NCI-H446 (cell line): ENCODE measurements at regions not wholly inside any gene's neighbourhood (a gene's known extent, or its start where the extent isn't known, plus 50 kb on each side); places are given as distances from the start of the nearest gene placed in this dataset.
"Not testable (repeated sequence)": the region's sequence is repeated elsewhere in the genome, so short reads cannot be mapped to it uniquely, and the experiment has no call there.

Experiments used
- DNase-seq, 2 experiments: peaks; one replicate each; lab custom pipeline; 2025; lab: John Stamatoyannopoulos, UW

GRCh38 chr17:13659051-13659450, 57.3 kb upstream of the HS3ST3A1 start:
- DNase-seq: not testable (repeated sequence)

DNA sequence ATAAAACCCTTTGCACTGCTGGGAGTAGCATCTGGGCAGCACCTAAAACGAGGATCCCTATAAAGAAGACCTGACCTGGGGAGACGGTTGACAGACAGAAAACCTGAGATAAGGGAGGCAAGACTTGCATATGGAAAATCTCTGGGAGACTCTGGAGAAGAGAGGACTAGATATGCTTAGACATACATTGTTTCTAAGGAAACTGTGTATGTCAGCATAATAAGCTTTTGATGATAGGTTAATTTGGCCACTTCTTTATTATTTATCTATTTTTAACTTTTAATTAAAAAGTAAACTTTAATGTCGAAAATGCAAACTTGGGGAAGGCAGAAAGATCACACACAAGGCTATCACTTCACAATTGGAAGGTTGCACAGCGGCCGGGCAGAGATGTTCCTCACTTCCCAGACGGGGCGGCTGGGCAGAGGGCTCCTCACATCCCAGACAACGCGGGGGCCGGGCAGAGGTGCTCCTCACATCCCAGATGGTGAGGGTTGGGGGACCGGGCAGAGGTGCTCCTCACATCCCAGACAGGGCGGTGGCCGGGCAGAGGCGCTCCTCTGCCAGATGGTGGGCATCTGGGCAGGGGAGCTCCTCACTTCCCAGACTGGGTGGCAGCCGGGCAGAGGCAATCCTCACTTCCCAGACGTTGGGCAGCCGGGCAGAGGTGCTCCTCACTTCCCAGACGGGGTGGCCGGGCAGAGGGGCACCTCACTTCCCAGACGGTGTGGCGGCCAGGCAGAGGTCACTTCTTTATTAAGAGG, 64.3 kb upstream of the HS3ST3A1 start:
- no peak for DNase-seq

GRCh38 chr17:13671341-13671740, 69.6 kb upstream of the HS3ST3A1 start:
- no peak for DNase-seq

- DNase-seq: no peak
Observed at GRCh38 chr17:13671771-13672170, 70.0 kb upstream of the HS3ST3A1 start.

DNA sequence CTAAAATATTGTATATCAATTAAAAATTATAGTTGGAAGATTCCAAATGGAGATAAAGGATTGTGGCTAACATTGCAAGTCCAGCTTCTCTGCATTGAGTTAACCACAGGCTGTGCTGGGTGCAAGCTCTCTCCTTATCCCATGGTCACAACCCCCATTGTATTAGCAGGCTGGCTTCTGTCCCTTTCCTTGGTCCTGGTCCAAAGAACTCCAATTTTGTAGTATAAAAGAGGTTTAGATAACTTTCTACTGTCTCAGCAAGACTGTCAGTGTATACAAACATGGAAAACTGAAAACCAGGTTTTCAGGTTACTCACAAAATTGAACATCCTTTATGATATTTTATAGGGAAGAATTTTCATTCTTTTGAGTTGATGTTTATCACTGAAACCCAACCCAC, 76.6 kb upstream of the HS3ST3A1 start:
- no peak for DNase-seq

- DNase-seq: no peak
Observed at GRCh38 chr17:13678841-13679240, 77.1 kb upstream of the HS3ST3A1 start.

GRCh38 chr17:13688716-13689115, 87.0 kb upstream of the HS3ST3A1 start:
- no peak for DNase-seq

DNA sequence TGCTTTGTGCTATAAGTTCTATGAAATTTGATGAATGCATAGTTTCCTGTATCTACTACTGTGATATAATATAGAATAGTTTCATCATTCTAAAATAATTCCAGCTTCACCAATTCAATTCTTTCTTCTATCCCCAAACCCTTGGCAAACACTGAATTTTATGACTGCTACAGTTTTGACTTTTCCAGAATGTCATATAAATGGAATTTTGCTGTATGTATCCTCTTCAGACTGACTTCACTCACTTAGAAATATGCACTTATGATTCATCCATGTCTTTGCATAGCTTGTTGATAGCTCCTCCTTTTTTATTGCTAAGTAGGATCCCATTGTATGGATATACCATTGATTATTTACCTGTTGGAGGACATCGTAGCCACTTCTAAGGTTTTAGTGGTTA, 89.1 kb upstream of the HS3ST3A1 start:
- no peak for DNase-seq

- no peak for DNase-seq
Observed at GRCh38 chr17:13694934-13695333, 93.2 kb upstream of the HS3ST3A1 start.

DNA sequence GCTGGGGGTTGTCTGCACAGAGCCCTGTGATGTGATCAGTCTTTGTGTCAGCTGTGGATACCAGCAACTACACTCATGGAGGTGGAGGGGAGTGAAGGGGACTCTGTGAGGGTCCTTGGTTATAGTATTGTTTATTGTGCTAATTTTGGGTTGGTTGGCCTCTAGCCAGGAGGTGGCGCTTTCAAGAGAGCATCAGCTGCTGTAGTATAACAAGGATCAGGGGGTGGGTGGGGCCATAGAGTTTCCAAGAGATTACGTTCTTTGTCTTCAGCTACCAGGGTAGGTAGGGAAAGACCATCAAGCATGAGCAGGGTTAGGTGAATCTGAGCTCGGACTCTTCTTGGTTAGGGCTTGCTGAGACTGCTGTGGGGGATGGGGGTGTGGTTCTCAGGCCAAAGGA, 97.1 kb upstream of the HS3ST3A1 start:
- DNase-seq: no peak

DNA sequence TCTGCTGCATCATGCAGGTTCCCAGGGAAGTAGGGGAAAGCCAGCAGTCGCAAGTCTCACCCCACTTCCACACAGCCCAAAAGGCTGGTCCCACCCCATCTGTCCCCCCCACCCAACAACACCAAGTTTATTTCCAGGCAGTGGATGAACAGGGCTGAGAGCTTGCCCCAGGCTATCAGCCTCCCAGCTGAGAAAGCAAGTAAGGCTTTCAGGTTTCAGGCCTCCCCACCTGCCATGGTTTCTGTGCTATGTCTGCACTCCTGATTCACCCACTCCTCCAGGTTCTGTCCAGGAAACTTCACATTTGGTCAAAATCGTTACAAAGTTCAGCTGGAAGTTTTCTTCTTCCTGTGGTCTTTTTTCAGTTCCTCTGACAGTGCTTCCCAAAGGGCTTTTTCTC, 97.5 kb upstream of the HS3ST3A1 start:
- no peak for DNase-seq

GRCh38 chr17:13702266-13702665, 100.5 kb upstream of the HS3ST3A1 start:
- DNase-seq: no peak

DNA sequence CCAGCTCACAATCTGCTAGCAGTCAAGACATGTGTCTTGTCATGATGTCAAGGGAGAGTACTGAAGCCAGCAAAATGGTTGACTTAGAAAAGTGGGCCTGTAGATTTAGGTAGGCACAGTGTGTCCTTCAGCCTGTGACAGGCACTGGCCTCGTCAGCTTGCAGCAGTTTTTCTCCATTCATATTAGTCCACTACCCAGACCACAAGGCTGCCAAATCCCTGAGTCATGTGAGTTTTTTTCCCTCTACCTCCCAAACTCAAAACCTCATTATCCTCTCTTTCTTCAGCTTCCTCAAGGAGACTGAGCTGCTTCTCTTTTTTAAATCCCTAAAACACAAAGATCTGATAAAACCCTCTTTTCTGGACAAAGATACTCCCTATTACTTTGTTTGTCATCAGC, 102.6 kb upstream of the HS3ST3A1 start:
- DNase-seq: no peak

DNA sequence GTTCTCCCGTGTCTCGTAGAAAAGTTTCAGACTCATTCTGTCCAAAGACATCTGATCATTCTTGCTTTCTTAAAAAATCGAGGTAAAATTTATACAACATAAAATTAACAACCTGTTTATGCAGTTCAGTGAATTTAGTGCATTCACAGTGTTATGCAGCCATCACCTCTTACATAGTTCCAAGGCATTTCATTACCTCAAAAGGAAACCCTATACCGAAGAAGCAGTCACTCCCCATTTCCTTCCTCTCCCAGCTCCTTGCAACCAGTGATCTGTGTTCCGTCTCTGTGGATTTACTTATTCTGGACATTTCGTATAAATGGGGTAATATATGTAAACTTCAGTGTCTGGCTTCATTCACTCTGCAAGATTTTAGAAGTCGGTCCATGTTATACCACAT, 103.5 kb upstream of the HS3ST3A1 start:
- DNase-seq: no peak

DNA sequence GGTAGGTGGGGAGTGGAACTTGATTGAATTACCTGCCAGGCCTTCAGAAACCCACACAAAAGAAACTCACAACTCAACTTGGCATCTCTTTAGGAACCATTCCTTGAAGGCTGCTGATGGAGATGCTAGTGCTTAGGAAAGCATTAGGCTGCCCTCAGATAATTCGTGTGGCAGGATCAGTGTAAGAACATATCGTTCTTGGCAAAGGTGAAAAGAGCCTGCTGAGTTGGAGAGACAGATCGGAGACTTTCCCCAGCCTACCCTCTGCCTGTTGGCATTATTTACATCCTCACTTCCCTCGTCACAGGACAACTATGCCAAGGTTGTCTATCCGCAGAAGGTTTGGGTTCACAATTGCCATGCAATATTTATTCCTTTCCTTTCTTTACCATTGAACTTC, 120.0 kb upstream of the HS3ST3A1 start:
- no peak for DNase-seq

GRCh38 chr17:13725288-13725990, 123.7 kb upstream of the HS3ST3A1 start:
- DNase-seq: no peak

- DNase-seq: no peak
Observed at GRCh38 chr17:13727441-13728171, 125.9 kb upstream of the HS3ST3A1 start.

- DNase-seq: no peak
Observed at GRCh38 chr17:13728781-13729180, 127.1 kb upstream of the HS3ST3A1 start.

DNA sequence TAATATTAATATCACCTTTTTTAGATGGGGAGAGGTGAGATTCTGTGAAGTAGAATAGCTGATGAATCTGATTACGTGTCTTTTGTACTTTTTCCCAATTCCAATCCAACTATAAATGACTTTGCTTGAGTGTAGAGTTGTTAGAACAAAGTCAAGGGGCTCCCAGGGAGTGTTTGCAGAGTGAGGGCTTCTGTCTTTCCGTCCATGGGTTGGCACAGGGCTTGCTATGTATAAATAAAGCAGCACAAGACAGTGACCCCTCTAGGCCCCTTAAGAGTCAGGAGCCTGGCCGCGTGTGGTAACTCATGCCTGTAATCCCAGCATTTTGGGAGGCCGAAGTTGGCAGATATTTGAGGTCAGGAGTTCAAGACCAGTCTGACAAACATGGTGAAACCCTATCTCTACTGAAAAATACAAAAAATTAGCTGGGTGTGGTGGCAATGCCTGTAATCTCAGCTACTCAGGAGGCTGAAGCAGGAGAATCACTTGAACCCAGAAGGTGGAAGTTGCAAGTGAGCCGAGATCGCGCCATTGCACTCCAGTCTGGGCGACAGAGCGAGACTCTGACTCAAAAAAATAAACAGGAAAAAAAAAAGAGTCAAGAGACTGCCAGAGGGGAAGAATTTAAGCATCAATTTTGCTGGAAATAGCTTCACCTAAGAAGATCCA, 127.9 kb upstream of the HS3ST3A1 start:
- DNase-seq: no peak

- no peak for DNase-seq
Observed at GRCh38 chr17:13734880-13735279, 133.2 kb upstream of the HS3ST3A1 start.

GRCh38 chr17:13735444-13735843, 133.7 kb upstream of the HS3ST3A1 start:
- DNase-seq: no peak

DNA sequence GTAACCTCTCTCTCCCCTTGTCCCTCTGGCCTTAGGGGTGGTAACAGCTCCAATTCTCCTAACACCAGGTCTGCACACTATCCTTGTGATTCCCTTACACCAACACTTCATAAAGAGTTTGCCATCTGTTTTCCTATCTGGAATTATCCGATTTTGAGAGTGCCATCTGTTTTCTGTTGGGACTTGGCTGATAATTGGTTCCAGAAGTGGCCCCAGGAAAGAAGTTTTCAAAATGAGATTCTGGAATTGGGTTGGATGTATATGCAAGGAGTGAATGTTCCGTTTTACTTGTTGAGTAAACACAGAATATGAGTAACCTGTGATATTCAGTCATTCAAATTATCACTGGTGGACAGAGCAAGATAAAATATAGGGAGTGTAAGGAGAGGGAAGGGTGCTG, 134.1 kb upstream of the HS3ST3A1 start:
- no peak for DNase-seq
